EH (cell line): ENCODE measurements at regions not wholly inside any gene's neighbourhood (a gene's known extent, or its start where the extent isn't known, plus 50 kb on each side); places are given as distances from the start of the nearest gene placed in this dataset.

Source experiments
- DNase-seq: peaks from one replicate; pipeline ENCODE4 v3.0.0-alpha.2; 2015; ENCODE audit warnings: low read depth

- no peak for DNase-seq
Measured at GRCh38 chr3:152054315-152054714, 180.9 kb downstream of the SUCNR1 start.

- DNase-seq = no peak
Measured at GRCh38 chr3:152056073-152056472, 182.6 kb downstream of the SUCNR1 start.

- DNase-seq = no peak
Measured at GRCh38 chr3:152056481-152056880, 183.0 kb downstream of the SUCNR1 start.

GRCh38 chr3:152056987-152057386 lies 183.5 kb downstream of the SUCNR1 start:
- no peak for DNase-seq

GRCh38 chr3:152058856-152059255 lies 185.4 kb downstream of the SUCNR1 start:
- peak; percentile 62 for DNase-seq

- no peak for DNase-seq
Measured at GRCh38 chr3:152060701-152061100, 187.3 kb downstream of the SUCNR1 start.

- no peak for DNase-seq
Measured at GRCh38 chr3:152061296-152061695, 187.9 kb downstream of the SUCNR1 start.

GRCh38 chr3:152069871-152070270 lies 196.4 kb downstream of the SUCNR1 start:
- peak; percentile 24 for DNase-seq

- DNase-seq = no peak
Measured at GRCh38 chr3:152071315-152071714, 197.4 kb upstream of the MBNL1 start.

GRCh38 chr3:152071924-152072323 lies 196.8 kb upstream of the MBNL1 start:
- peak; percentile 76 for DNase-seq

- peak; percentile 64 for DNase-seq
Measured at GRCh38 chr3:152073267-152073666, 195.5 kb upstream of the MBNL1 start.

- DNase-seq = peak; percentile 36
Measured at GRCh38 chr3:152076148-152076547, 192.6 kb upstream of the MBNL1 start.

- DNase-seq = no peak
Measured at GRCh38 chr3:152079980-152080379, 188.7 kb upstream of the MBNL1 start.

GRCh38 chr3:152083135-152083534 lies 185.6 kb upstream of the MBNL1 start:
- DNase-seq = no peak

GRCh38 chr3:152084441-152085158 lies 184.1 kb upstream of the MBNL1 start:
- DNase-seq = no peak

- DNase-seq = no peak
Measured at GRCh38 chr3:152087153-152087552, 181.6 kb upstream of the MBNL1 start.

GRCh38 chr3:152089528-152089927 lies 179.2 kb upstream of the MBNL1 start:
- no peak for DNase-seq

- no peak for DNase-seq
Measured at GRCh38 chr3:152091725-152092124, 177.0 kb upstream of the MBNL1 start.

GRCh38 chr3:152093901-152094300 lies 174.8 kb upstream of the MBNL1 start:
- no peak for DNase-seq

GRCh38 chr3:152094406-152094805 lies 174.3 kb upstream of the MBNL1 start:
- no peak for DNase-seq

- no peak for DNase-seq
Measured at GRCh38 chr3:152095472-152095871, 173.3 kb upstream of the MBNL1 start.

GRCh38 chr3:152096280-152096906 lies 172.3 kb upstream of the MBNL1 start:
- DNase-seq = no peak

- no peak for DNase-seq
Measured at GRCh38 chr3:152097120-152097519, 171.6 kb upstream of the MBNL1 start.

- peak; percentile 28 for DNase-seq
Measured at GRCh38 chr3:152097770-152098169, 171.0 kb upstream of the MBNL1 start.
